ENCODE measurements at regions not wholly inside any gene's neighbourhood (a gene's known extent, or its start where the extent isn't known, plus 50 kb on each side); places are given as distances from the start of the nearest gene placed in this dataset.
"Not testable (repeated sequence)": the region's sequence is repeated elsewhere in the genome, so short reads cannot be mapped to it uniquely, and the experiment has no call there.

DNA sequence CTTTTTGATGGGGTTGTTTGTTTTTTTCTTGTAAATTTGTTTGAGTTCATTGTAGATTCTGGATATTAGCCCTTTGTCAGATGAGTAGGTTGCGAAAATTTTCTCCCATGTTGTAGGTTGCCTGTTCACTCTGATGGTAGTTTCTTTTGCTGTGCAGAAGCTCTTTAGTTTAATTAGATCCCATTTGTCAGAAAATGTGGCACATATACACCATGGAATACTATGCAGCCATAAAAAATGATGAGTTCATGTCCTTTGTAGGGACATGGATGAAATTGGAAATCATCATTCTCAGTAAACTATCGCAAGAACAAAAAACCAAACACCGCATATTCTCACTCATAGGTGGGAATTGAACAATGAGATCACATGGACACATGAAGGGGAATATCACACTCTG is 224.4 kb upstream of the TRIB2 start:
- H3K36me3 ChIP-seq; H3K9me3 ChIP-seq (replicated peaks); DNase-seq (ENCODE audit: low read depth in 1 of 2, low spot score in 2 of 2); H3K27me3 ChIP-seq (replicated peaks); H3K4me3 ChIP-seq; H3K27ac ChIP-seq; H3K4me1 ChIP-seq (replicated peaks): not testable (repeated sequence)

DNA sequence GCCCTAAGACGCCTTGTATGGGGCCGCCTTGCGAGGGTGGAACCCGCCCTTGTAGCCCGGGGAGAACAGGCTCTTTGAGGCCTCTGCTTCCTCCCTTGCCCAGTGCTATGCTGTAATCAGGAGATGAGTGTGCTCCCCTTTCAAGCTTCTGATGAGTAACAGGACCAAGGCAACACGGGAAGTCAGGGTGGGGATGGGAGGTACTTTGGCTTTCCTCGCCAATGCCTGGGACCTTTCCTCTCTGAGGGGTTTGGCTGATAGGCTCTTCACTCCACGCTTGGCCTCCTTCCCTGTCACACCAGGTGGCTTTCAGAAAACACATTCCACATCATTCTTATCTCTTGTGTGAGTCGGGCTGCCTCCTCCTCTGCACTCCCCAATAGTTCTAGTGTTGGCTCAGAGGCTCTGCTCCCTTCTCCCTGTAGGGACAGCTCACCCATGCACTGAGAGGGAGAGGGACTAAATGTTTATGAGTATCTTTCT is 223.7 kb upstream of the TRIB2 start:
- no peak overlapping the region for H3K4me3 ChIP-seq
- no peaks in the 10 kb centered on the region for H3K27me3 ChIP-seq (replicated peaks)
- no peaks in the 10 kb centered on the region for H3K36me3 ChIP-seq
- DNase-seq (ENCODE audit: low read depth in 1 of 2, low spot score in 2 of 2) = no peak
- H3K27ac ChIP-seq = no peak overlapping the region
- no peaks in the 10 kb centered on the region for H3K9me3 ChIP-seq (replicated peaks)
- H3K4me1 ChIP-seq (replicated peaks) = peaks cover 6% of the 10 kb centered on the region

DNA sequence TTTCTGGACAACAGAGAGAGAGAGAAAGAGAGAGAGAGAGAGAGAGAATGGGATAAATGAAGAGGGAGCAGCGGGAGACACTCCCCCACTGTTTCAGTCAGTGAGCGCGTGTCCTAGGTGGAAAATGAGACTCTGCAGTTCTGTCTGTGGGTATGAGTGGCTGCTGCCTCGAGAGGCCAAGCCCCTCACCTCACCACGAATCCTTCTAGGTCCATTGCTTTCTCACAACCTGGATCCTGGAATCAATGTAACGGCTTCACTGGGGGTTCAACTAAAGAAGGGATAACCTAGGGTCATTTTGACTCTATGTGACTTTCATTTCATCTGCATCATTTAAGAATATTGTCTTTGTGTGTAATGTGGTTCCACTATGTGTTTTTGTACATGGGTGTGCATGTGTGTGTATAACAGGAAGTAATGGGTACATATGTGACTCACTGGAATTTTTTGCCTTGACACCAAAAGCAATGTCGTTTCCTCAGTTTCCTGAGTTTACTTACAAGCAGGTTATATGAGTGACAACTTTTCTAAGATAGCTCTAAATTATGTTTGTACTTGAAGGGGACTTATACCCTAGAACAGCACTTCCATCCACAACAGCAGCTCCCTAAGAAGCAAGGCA is 221.4 kb upstream of the TRIB2 start:
- no peaks in the 10 kb centered on the region for H3K36me3 ChIP-seq

DNA sequence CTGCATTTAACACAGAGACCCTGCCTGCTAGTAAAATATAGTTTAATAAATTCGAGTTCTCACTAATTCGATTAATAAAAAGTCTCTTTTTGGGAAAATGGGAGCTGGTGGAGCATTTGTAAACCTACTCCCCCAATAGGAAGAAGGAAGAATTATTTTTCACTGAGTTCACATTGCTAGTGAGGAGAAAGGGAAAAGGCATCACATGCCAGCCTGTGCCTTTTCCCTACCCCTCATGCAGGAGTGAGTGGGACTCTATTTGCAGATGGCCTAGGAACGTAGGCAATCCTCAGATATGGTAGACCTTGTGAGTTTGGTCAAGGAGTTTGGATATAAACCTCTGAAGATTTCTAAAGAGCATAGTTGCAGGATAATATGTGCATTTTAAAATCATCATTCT is 218.4 kb upstream of the TRIB2 start:
- no peaks in the 10 kb centered on the region for H3K27me3 ChIP-seq (replicated peaks)
- no peaks in the 10 kb centered on the region for H3K9me3 ChIP-seq (replicated peaks)
- no peak overlapping the region for H3K4me3 ChIP-seq
- no peaks in the 10 kb centered on the region for H3K36me3 ChIP-seq
- peaks cover 20% of the 10 kb centered on the region for H3K4me1 ChIP-seq (replicated peaks)
- H3K27ac ChIP-seq = no peak overlapping the region
- peak in 1 of 2 experiments; percentile 20 for DNase-seq (ENCODE audit: low read depth in 1 of 2, low spot score in 2 of 2)

More for the DNA sequence above, 221.4 kb upstream of the TRIB2 start:
- H3K27ac ChIP-seq = no peak overlapping the region
- H3K4me3 ChIP-seq = no peak overlapping the region
- peaks cover 20% of the 10 kb centered on the region for H3K4me1 ChIP-seq (replicated peaks)
- no peaks in the 10 kb centered on the region for H3K9me3 ChIP-seq (replicated peaks)
- no peaks in the 10 kb centered on the region for H3K27me3 ChIP-seq (replicated peaks)
- no peak for DNase-seq (ENCODE audit: low read depth in 1 of 2, low spot score in 2 of 2)

DNA sequence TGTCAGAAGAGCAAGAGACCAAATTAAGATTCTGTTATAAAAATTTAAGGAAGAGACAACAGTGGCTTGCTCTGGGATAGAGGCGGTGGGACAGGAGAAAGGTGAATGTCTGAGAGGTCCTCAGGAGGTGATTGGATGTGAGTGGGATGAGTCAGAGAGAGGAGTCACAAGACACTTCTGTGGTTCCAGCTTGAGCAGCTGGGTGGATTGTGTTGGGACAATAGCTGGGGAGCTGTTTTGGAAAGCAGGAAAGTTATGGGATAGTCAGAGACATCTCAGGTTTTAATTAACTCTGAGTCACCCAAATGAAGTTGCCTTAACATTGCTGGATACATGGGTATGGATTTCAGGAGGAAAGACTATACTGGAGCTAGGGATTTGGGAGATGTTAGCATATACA is 218.0 kb upstream of the TRIB2 start:
- H3K27ac ChIP-seq = no peak overlapping the region
- no peaks in the 10 kb centered on the region for H3K9me3 ChIP-seq (replicated peaks)
- H3K4me1 ChIP-seq (replicated peaks) = peaks cover 20% of the 10 kb centered on the region
- H3K4me3 ChIP-seq = no peak overlapping the region
- H3K36me3 ChIP-seq = no peaks in the 10 kb centered on the region
- DNase-seq (ENCODE audit: low read depth in 1 of 2, low spot score in 2 of 2) = peak; percentile 55 to 63
- no peaks in the 10 kb centered on the region for H3K27me3 ChIP-seq (replicated peaks)

- no peak overlapping the region for H3K4me3 ChIP-seq
- H3K27me3 ChIP-seq (replicated peaks) = no peaks in the 10 kb centered on the region
- H3K36me3 ChIP-seq = no peaks in the 10 kb centered on the region
- no peak for DNase-seq (ENCODE audit: low read depth in 1 of 2, low spot score in 2 of 2)
- H3K9me3 ChIP-seq (replicated peaks) = no peaks in the 10 kb centered on the region
- H3K27ac ChIP-seq = no peak overlapping the region
- peaks cover 34% of the 10 kb centered on the region for H3K4me1 ChIP-seq (replicated peaks)
Observed at GRCh38 chr2:12500899-12501298, 215.8 kb upstream of the TRIB2 start.

- no peaks in the 10 kb centered on the region for H3K9me3 ChIP-seq (replicated peaks)
- no peak overlapping the region for H3K27ac ChIP-seq
- H3K36me3 ChIP-seq = no peaks in the 10 kb centered on the region
- no peak overlapping the region for H3K4me3 ChIP-seq
- DNase-seq (ENCODE audit: low read depth in 1 of 2, low spot score in 2 of 2) = no peak
- peaks cover 34% of the 10 kb centered on the region for H3K4me1 ChIP-seq (replicated peaks)
- no peaks in the 10 kb centered on the region for H3K27me3 ChIP-seq (replicated peaks)
Observed at GRCh38 chr2:12501469-12502158, 215.1 kb upstream of the TRIB2 start.

GRCh38 chr2:12502759-12503158 is 214.0 kb upstream of the TRIB2 start:
- Histone ChIP-seq H3K4me3 (no peak overlapping the region), H3K36me3 (no peaks in the 10 kb centered on the region), H3K27me3 (replicated peaks) (no peaks in the 10 kb centered on the region), H3K9me3 (replicated peaks) (no peaks in the 10 kb centered on the region), H3K27ac (no peak overlapping the region), H3K4me1 (replicated peaks) (peaks cover 34% of the 10 kb centered on the region)
- no peak for DNase-seq (ENCODE audit: low read depth in 1 of 2, low spot score in 2 of 2)

- Histone ChIP-seq H3K4me1 (replicated peaks) (peaks cover 20% of the 10 kb centered on the region), H3K9me3 (replicated peaks) (no peaks in the 10 kb centered on the region), H3K27ac (peak overlapping the region; percentile 24), H3K4me3 (no peak overlapping the region), H3K36me3 (no peaks in the 10 kb centered on the region), H3K27me3 (replicated peaks) (no peaks in the 10 kb centered on the region)
- peak in 1 of 2 experiments; percentile 49 for DNase-seq (ENCODE audit: low read depth in 1 of 2, low spot score in 2 of 2)
Observed at GRCh38 chr2:12504443-12504842, 212.3 kb upstream of the TRIB2 start.

- Histone ChIP-seq H3K27ac (no peak overlapping the region), H3K9me3 (replicated peaks) (no peaks in the 10 kb centered on the region), H3K27me3 (replicated peaks) (no peaks in the 10 kb centered on the region), H3K4me3 (no peak overlapping the region), H3K36me3 (no peaks in the 10 kb centered on the region), H3K4me1 (replicated peaks) (peaks cover 20% of the 10 kb centered on the region)
- DNase-seq (ENCODE audit: low read depth in 1 of 2, low spot score in 2 of 2) = no peak
Observed at GRCh38 chr2:12506846-12507245, 209.9 kb upstream of the TRIB2 start.

DNA sequence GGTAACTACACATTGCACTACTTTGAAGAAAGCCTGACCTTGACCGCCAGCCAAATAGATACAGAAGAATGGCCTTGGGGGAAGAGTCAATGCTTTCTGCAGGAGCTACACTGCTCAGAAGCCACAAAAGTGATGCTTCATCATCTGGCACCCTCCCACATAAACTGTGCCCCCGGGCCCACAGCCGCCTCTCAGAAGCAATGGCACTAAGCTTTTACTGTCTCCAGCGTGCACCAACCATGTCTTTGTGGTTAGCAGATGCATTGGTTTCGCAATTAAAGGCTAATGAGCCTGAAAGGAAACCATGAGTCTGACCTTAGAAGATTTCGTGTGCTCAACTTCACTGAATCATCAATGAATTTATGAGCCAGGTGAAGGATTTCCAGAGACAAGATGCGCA is 209.4 kb upstream of the TRIB2 start:
- Histone ChIP-seq H3K27me3 (replicated peaks) (no peaks in the 10 kb centered on the region), H3K4me3 (no peak overlapping the region)

DNA sequence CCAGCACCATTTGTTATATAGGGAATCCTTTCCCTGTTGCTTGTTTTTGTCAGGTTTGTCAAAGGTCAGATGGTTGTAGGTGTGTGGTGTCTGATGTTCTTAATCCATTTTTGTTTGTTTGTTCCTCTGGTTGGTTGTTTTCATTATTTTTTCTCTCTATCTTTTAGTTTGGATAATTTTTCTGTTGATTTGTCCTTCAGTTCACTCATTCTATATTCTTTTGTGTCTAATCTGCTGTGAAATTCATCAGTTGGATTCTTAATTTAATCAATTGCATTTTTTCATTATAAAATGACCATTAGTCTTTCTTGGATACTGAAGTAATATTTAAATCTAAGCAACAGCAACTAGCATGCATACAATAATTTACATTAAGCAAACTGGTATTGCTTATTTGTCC is 206.7 kb upstream of the TRIB2 start:
- DNase-seq (ENCODE audit: low read depth in 1 of 2, low spot score in 2 of 2) = no peak
- Histone ChIP-seq H3K4me3 (no peak overlapping the region), H3K27me3 (replicated peaks) (no peaks in the 10 kb centered on the region), H3K27ac (no peak overlapping the region), H3K4me1 (replicated peaks) (peaks cover 3% of the 10 kb centered on the region), H3K9me3 (replicated peaks) (no peaks in the 10 kb centered on the region), H3K36me3 (no peaks in the 10 kb centered on the region)

More for the DNA sequence above, 209.4 kb upstream of the TRIB2 start:
- Histone ChIP-seq H3K36me3 (no peaks in the 10 kb centered on the region), H3K27ac (no peak overlapping the region), H3K4me1 (replicated peaks) (peaks cover 20% of the 10 kb centered on the region), H3K9me3 (replicated peaks) (no peaks in the 10 kb centered on the region)
- DNase-seq (ENCODE audit: low read depth in 1 of 2, low spot score in 2 of 2) = no peak

GRCh38 chr2:12513339-12513738 is 203.4 kb upstream of the TRIB2 start:
- no peaks in the 10 kb centered on the region for H3K9me3 ChIP-seq (replicated peaks)
- H3K36me3 ChIP-seq = no peaks in the 10 kb centered on the region
- no peak overlapping the region for H3K27ac ChIP-seq
- H3K27me3 ChIP-seq (replicated peaks) = no peaks in the 10 kb centered on the region
- no peak overlapping the region for H3K4me3 ChIP-seq
- H3K4me1 ChIP-seq (replicated peaks) = peaks cover 3% of the 10 kb centered on the region; the same call in 1 of the 2 replicates
- no peak for DNase-seq (ENCODE audit: low read depth in 1 of 2, low spot score in 2 of 2)

- H3K4me3 ChIP-seq = no peak overlapping the region
- H3K27ac ChIP-seq = no peak overlapping the region
- no peaks in the 10 kb centered on the region for H3K36me3 ChIP-seq
- peaks cover 3% of the 10 kb centered on the region; the same call in 1 of the 2 replicates for H3K4me1 ChIP-seq (replicated peaks)
- no peaks in the 10 kb centered on the region for H3K9me3 ChIP-seq (replicated peaks)
- no peak for DNase-seq (ENCODE audit: low read depth in 1 of 2, low spot score in 2 of 2)
- no peaks in the 10 kb centered on the region for H3K27me3 ChIP-seq (replicated peaks)
Observed at GRCh38 chr2:12514168-12514567, 202.6 kb upstream of the TRIB2 start.
